Right lobe of liver (tissue), 4 donors: ENCODE measurements at regions not wholly inside any gene's neighbourhood (a gene's known extent, or its start where the extent isn't known, plus 50 kb on each side); places are given as distances from the start of the nearest gene placed in this dataset.

Source experiments
- POLR2A ChIP-seq: fragments of 450-650 bp; IDR thresholded peaks from one replicate; pipeline ENCODE4 v1.6.1; 2017; ENCODE audit warnings: antibody characterized with exemption, mild to moderate bottlenecking
- TF ChIP-seq, protein P1 (sequence below), 4 donors: fragments of 200-600 bp in 3 of 4; fragments of 450-650 bp in 1 of 4; IDR thresholded peaks; one replicate each; pipeline versions ENCODE4 v1.5.1 to v1.8.0; 2016 to 2022; ENCODE audit warnings: antibody characterized with exemption in 4 of 4, mild to moderate bottlenecking in 2 of 4
- donor health status: DM: no; HTN: no; CAD: no.
- donor health status: DM: no; HTN: no; CAD: no.
- donor health status: DM: no; HTN: yes; CAD: no.

GRCh38 chr11:112901924-112902323, 59.3 kb upstream of the NCAM1 start:
- TF ChIP-seq, protein P1, sequence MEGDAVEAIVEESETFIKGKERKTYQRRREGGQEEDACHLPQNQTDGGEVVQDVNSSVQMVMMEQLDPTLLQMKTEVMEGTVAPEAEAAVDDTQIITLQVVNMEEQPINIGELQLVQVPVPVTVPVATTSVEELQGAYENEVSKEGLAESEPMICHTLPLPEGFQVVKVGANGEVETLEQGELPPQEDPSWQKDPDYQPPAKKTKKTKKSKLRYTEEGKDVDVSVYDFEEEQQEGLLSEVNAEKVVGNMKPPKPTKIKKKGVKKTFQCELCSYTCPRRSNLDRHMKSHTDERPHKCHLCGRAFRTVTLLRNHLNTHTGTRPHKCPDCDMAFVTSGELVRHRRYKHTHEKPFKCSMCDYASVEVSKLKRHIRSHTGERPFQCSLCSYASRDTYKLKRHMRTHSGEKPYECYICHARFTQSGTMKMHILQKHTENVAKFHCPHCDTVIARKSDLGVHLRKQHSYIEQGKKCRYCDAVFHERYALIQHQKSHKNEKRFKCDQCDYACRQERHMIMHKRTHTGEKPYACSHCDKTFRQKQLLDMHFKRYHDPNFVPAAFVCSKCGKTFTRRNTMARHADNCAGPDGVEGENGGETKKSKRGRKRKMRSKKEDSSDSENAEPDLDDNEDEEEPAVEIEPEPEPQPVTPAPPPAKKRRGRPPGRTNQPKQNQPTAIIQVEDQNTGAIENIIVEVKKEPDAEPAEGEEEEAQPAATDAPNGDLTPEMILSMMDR (IDR thresholded peaks at IDR 0.05): no peak
- TF ChIP-seq POLR2A: no peak
